AG09309 (cell line): ENCODE measurements at regions not wholly inside any gene's neighbourhood (a gene's known extent, or its start where the extent isn't known, plus 50 kb on each side); places are given as distances from the start of the nearest gene placed in this dataset.
"Not testable (repeated sequence)": the region's sequence is repeated elsewhere in the genome, so short reads cannot be mapped to it uniquely, and the experiment has no call there.

Experiments
- DNase-seq: peaks from one replicate; pipeline ENCODE4 v3.0.0-alpha.2; 2010; ENCODE audit warnings: low read depth
- H3K4me3 ChIP-seq: 2 replicates; pipeline ENCODE4 v1.5.1; 2011; ENCODE audit warnings: mild to moderate bottlenecking, low read depth, low read length, moderate library complexity; ENCODE audit not compliant: control insufficient read depth
- TF ChIP-seq, protein P1 (sequence below): IDR thresholded peaks from 2 replicates; pipeline ENCODE4 v1.5.1; 2011; ENCODE audit warnings: mild to moderate bottlenecking, low read depth, low read length, inconsistent platforms; ENCODE audit not compliant: insufficient read depth, control insufficient read depth; ENCODE audit errors: missing control alignments

GRCh38 chr5:152104211-152104610 lies 179.6 kb upstream of the GLRA1 start:
- H3K4me3 ChIP-seq: no peak overlapping the region
- DNase-seq: no peak
- TF ChIP-seq, protein P1, sequence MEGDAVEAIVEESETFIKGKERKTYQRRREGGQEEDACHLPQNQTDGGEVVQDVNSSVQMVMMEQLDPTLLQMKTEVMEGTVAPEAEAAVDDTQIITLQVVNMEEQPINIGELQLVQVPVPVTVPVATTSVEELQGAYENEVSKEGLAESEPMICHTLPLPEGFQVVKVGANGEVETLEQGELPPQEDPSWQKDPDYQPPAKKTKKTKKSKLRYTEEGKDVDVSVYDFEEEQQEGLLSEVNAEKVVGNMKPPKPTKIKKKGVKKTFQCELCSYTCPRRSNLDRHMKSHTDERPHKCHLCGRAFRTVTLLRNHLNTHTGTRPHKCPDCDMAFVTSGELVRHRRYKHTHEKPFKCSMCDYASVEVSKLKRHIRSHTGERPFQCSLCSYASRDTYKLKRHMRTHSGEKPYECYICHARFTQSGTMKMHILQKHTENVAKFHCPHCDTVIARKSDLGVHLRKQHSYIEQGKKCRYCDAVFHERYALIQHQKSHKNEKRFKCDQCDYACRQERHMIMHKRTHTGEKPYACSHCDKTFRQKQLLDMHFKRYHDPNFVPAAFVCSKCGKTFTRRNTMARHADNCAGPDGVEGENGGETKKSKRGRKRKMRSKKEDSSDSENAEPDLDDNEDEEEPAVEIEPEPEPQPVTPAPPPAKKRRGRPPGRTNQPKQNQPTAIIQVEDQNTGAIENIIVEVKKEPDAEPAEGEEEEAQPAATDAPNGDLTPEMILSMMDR: no peak

DNA sequence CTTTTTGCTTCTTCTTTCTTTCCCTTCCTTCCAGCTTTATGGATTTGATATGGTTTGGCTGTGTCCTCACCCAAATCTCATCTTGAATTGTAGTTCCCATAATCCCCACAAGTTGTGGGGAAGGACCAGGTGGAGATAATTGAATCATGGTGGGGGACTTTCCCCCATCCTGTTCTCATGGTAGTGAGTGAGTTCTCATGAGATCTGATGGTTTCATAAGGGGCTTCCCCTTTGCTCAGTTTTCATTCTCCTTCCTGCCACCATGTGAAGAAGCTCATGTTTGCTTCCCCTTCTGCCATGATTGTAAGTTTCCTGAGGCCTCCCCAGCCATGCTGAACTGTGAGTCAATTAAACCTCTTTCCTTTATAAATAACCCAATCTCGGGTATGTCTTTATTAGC lies 178.3 kb upstream of the GLRA1 start:
- not testable (repeated sequence) for H3K4me3 ChIP-seq, DNase-seq

- TF ChIP-seq, protein P1: no peak
- no peak for DNase-seq
- H3K4me3 ChIP-seq: no peak overlapping the region
These were observed 177.4 kb upstream of the GLRA1 start for GRCh38 chr5:152102057-152102456.

GRCh38 chr5:152100462-152100861 lies 175.8 kb upstream of the GLRA1 start:
- H3K4me3 ChIP-seq: no peak overlapping the region
- TF ChIP-seq, protein P1: no peak
- no peak for DNase-seq

GRCh38 chr5:152097128-152097527 lies 172.5 kb upstream of the GLRA1 start:
- no peak for DNase-seq
- H3K4me3 ChIP-seq: no peak overlapping the region
- TF ChIP-seq, protein P1: no peak

GRCh38 chr5:152094716-152095115 lies 170.1 kb upstream of the GLRA1 start:
- H3K4me3 ChIP-seq: no peak overlapping the region
- no peak for DNase-seq
- TF ChIP-seq, protein P1: no peak

GRCh38 chr5:152094060-152094459 lies 169.4 kb upstream of the GLRA1 start:
- H3K4me3 ChIP-seq: no peak overlapping the region
- no peak for DNase-seq
- TF ChIP-seq, protein P1: no peak
